Endothelial cell of umbilical vein (primary cell): ENCODE measurements at regions not wholly inside any gene's neighbourhood (a gene's known extent, or its start where the extent isn't known, plus 50 kb on each side); places are given as distances from the start of the nearest gene placed in this dataset.

Experiments used
- BruUV-seq: library from RNA; stranded (reverse); fragments of 400-500 nt; replicated peaks from 2 replicates; lab custom pipeline; 2021; lab: Mats Ljungman, UMichigan
- CTCF ChIA-PET: fragments of 300-600, 350-600 bp; sonication (Branson Sonifier 250); formaldehyde crosslinking; loops from one replicate; lab custom pipeline; 2021; ENCODE audit warnings: antibody characterized with exemption, inconsistent platforms; lab: Charles Lee
- POLR2A ChIA-PET: fragments of 300-600, 350-600 bp; sonication (Branson Sonifier 250); formaldehyde crosslinking; loops from one replicate; lab custom pipeline; 2021; ENCODE audit warnings: antibody characterized with exemption, inconsistent platforms; lab: Charles Lee
- DNase-seq: peaks from one replicate; pipeline ENCODE4 v3.0.0-alpha.2; 2011; ENCODE audit warnings: low read depth, low spot score
- FAIRE-seq: peaks from 2 replicates; lab custom pipeline; 2011; peaks lifted over from hg19 to GRCh38; lab: Jason Lieb, UNC
- H2AFZ ChIP-seq: 2 replicates; pipeline ENCODE4 v1.6.0; 2012; ENCODE audit warnings: low read depth, low read length, control low read depth, inconsistent platforms
- H3K27ac ChIP-seq: 2 replicates; pipeline ENCODE4 v1.5.1; 2011; ENCODE audit warnings: low read depth, mild to moderate bottlenecking, control low read depth, low read length, moderate library complexity; ENCODE audit not compliant: insufficient read depth
- H3K27me3 ChIP-seq, 2 experiments: 2 replicates each; pipeline versions ENCODE4 v1.6.0 to v1.6.1; 2011; ENCODE audit warnings: low read length in 2 of 2, mixed read lengths in 1 of 2; ENCODE audit not compliant: control insufficient read depth in 2 of 2, insufficient read depth in 2 of 2
- H3K36me3 ChIP-seq, 2 experiments: 2 replicates in 1 of 2; 3 replicates in 1 of 2; pipeline ENCODE4 v1.5.1; 2011; ENCODE audit warnings: low read length in 2 of 2, mild to moderate bottlenecking in 1 of 2, moderate library complexity in 1 of 2; ENCODE audit not compliant: control insufficient read depth in 2 of 2, insufficient read depth in 2 of 2; ENCODE audit errors: extremely low read depth in 1 of 2
- H3K4me1 ChIP-seq: 3 replicates; pipeline ENCODE4 v1.5.1; 2011; ENCODE audit warnings: mild to moderate bottlenecking, low read length; ENCODE audit not compliant: control insufficient read depth, insufficient read depth; ENCODE audit errors: extremely low read depth
- H3K4me2 ChIP-seq: 2 replicates; pipeline ENCODE4 v1.6.1; 2011; ENCODE audit warnings: low read length, control low read depth, mixed read lengths; ENCODE audit not compliant: insufficient read depth
- H3K4me3 ChIP-seq, 3 experiments: fragments of 200-600 bp in 1 of 3; sonication (generic), shearing (Covaris generic) in 1 of 3; replicated peaks in 1 of 3; 2 replicates each; pipeline ENCODE4 v1.5.1; 2011 to 2016; ENCODE audit warnings: control low read depth in 3 of 3, low read length in 3 of 3, mild to moderate bottlenecking in 2 of 3, inconsistent platforms in 1 of 3, low read depth in 1 of 3, moderate library complexity in 1 of 3; ENCODE audit not compliant: insufficient read depth in 1 of 3
- H3K79me2 ChIP-seq: 2 replicates; pipeline ENCODE4 v1.6.0; 2012; ENCODE audit warnings: low read length, inconsistent platforms; ENCODE audit not compliant: control insufficient read depth, insufficient read depth
- H3K9ac ChIP-seq: replicated peaks from 2 replicates; pipeline ENCODE3; 2011; ENCODE audit warnings: low read length, control low read depth; ENCODE audit not compliant: insufficient read depth; ENCODE audit errors: extremely low read depth
- H3K9me1 ChIP-seq: replicated peaks from 3 replicates; pipeline ENCODE4 v1.6.0; 2011; ENCODE audit warnings: mild to moderate bottlenecking, low read length; ENCODE audit not compliant: control insufficient read depth, insufficient read depth; ENCODE audit errors: extremely low read depth
- H3K9me3 ChIP-seq: replicated peaks from 2 replicates; pipeline ENCODE4 v1.5.1; 2012; ENCODE audit warnings: low read length, inconsistent platforms; ENCODE audit not compliant: control insufficient read depth, insufficient read depth
- H4K20me1 ChIP-seq: replicated peaks from 2 replicates; pipeline ENCODE3; 2011; ENCODE audit warnings: mild to moderate bottlenecking, low read length; ENCODE audit not compliant: control insufficient read depth, insufficient read depth; ENCODE audit errors: extremely low read depth
- EZH2 ChIP-seq: IDR thresholded peaks from 2 replicates; pipeline ENCODE4 v1.6.1; 2012; ENCODE audit warnings: borderline replicate concordance, low read depth, mild to moderate bottlenecking, moderate library complexity, low read length, inconsistent platforms; ENCODE audit not compliant: severe bottlenecking
- FOS ChIP-seq: IDR thresholded peaks from 2 replicates; pipeline ENCODE4 v1.6.1; 2011; ENCODE audit warnings: mild to moderate bottlenecking, low read length, moderate library complexity, borderline replicate concordance; ENCODE audit not compliant: insufficient read depth
- GATA2 ChIP-seq: IDR thresholded peaks from 2 replicates; pipeline ENCODE4 v1.7.0; 2011; ENCODE audit warnings: low read depth, mild to moderate bottlenecking, moderate library complexity, mixed read lengths, low read length; ENCODE audit not compliant: insufficient read length, insufficient read depth
- JUN ChIP-seq: IDR thresholded peaks from 2 replicates; pipeline ENCODE4 v1.6.1; 2011; ENCODE audit warnings: borderline replicate concordance, low read depth; ENCODE audit not compliant: insufficient read length, insufficient read depth
- MYC ChIP-seq: IDR thresholded peaks from one replicate; pipeline ENCODE4 v1.6.1; 2011; ENCODE audit warnings: mild to moderate bottlenecking, low read depth, low read length
- POLR2A ChIP-seq: IDR thresholded peaks from 2 replicates; pipeline ENCODE4 v1.6.1; 2012; ENCODE audit warnings: low read depth, mild to moderate bottlenecking, control low read depth, low read length
- POLR2AphosphoS5 ChIP-seq: IDR thresholded peaks from 2 replicates; pipeline ENCODE4 v1.6.1; 2012; ENCODE audit warnings: low read depth, mild to moderate bottlenecking, control low read depth, low read length, moderate library complexity; ENCODE audit not compliant: insufficient read depth
- dilution Hi-C: fragments of 300-500 bp; cut with MboI; formaldehyde crosslinking; loops from one replicate; pipeline ENCODE4 v1.15.0; 2019; ENCODE audit warnings: low sequenced_read_pairs; ENCODE audit not compliant: extremely low pct_ligation_motif_present
- intact Hi-C: fragments of 100-400 bp; cut with micrococcal nuclease; formaldehyde crosslinking; loops from one replicate; pipeline ENCODE4 v1.10.0; 2022
- TF ChIP-seq, protein P1 (sequence below), 2 donors: IDR thresholded peaks; 1 replicate in 1 of 2; 2 replicates in 1 of 2; pipeline ENCODE4 v1.5.1; 2011; ENCODE audit warnings: low read length in 2 of 2, mild to moderate bottlenecking in 2 of 2, moderate library complexity in 2 of 2, control low read depth in 1 of 2, inconsistent platforms in 1 of 2, low read depth in 1 of 2; ENCODE audit not compliant: insufficient read depth in 1 of 2; ENCODE audit errors: extremely low read depth in 1 of 2
- TF ChIP-seq, protein P2 (sequence below): IDR thresholded peaks from 2 replicates; pipeline ENCODE4 v1.6.1; 2011; ENCODE audit not compliant: insufficient read depth, insufficient read length

- H3K9me3 ChIP-seq, result no peaks in the 10 kb centered on the region
- dilution Hi-C loops (no loop called here), intact Hi-C loops (no loop called here)
- H3K4me3 ChIP-seq, result no peak overlapping the region
- no peaks in the 10 kb centered on the region for H4K20me1 ChIP-seq
- DNase-seq (no peak), FAIRE-seq (no peak)
- no peak overlapping the region for H2AFZ ChIP-seq
- no peak overlapping the region for H3K4me2 ChIP-seq
- ChIA-PET POLR2A (no interaction called here), CTCF (no interaction called here)
- H3K27me3 ChIP-seq, result no peaks in the 10 kb centered on the region
- no peaks in the 10 kb centered on the region for H3K79me2 ChIP-seq
- no peaks in the 10 kb centered on the region for H3K4me1 ChIP-seq
- H3K9ac ChIP-seq, result no peak overlapping the region
- no peak overlapping the region for H3K27ac ChIP-seq
- H3K36me3 ChIP-seq, result no peaks in the 10 kb centered on the region
- BruUV-seq, result no TSS peak
- H3K9me1 ChIP-seq, result no peaks in the 10 kb centered on the region
- TF ChIP-seq MYC, result no peak
- TF ChIP-seq EZH2, result no peak
- TF ChIP-seq POLR2AphosphoS5, result no peak
- no peak for TF ChIP-seq GATA2
- no peak for TF ChIP-seq JUN
- TF ChIP-seq, protein P1, sequence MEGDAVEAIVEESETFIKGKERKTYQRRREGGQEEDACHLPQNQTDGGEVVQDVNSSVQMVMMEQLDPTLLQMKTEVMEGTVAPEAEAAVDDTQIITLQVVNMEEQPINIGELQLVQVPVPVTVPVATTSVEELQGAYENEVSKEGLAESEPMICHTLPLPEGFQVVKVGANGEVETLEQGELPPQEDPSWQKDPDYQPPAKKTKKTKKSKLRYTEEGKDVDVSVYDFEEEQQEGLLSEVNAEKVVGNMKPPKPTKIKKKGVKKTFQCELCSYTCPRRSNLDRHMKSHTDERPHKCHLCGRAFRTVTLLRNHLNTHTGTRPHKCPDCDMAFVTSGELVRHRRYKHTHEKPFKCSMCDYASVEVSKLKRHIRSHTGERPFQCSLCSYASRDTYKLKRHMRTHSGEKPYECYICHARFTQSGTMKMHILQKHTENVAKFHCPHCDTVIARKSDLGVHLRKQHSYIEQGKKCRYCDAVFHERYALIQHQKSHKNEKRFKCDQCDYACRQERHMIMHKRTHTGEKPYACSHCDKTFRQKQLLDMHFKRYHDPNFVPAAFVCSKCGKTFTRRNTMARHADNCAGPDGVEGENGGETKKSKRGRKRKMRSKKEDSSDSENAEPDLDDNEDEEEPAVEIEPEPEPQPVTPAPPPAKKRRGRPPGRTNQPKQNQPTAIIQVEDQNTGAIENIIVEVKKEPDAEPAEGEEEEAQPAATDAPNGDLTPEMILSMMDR (IDR thresholded peaks at IDR 0.05; ENCODE audit: extremely low read depth in 1 of 2, insufficient read depth in 1 of 2, low read depth in 1 of 2, low read length in 2 of 2), result no peak
- TF ChIP-seq, protein P2, sequence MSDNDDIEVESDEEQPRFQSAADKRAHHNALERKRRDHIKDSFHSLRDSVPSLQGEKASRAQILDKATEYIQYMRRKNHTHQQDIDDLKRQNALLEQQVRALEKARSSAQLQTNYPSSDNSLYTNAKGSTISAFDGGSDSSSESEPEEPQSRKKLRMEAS, result no peak
- TF ChIP-seq POLR2A, result no peak
- no peak for TF ChIP-seq FOS
These were observed 308.5 kb downstream of the PLK2 start for GRCh38 chr5:58151414-58151813.
